ENCODE measurements at regions not wholly inside any gene's neighbourhood (a gene's known extent, or its start where the extent isn't known, plus 50 kb on each side); places are given as distances from the start of the nearest gene placed in this dataset.

GRCh38 chr10:29146311-29147100 lies 142.4 kb upstream of the LYZL1 start:
- intact Hi-C loops (cut with micrococcal nuclease) = no loop called here

GRCh38 chr10:29150010-29150409 lies 138.9 kb upstream of the LYZL1 start:
- intact Hi-C loops (cut with micrococcal nuclease) = no loop called here

- intact Hi-C loops (cut with micrococcal nuclease) = no loop called here
These were observed 137.9 kb upstream of the LYZL1 start for GRCh38 chr10:29151005-29151404.

- intact Hi-C loops (cut with micrococcal nuclease) = no loop called here
These were observed 131.5 kb upstream of the LYZL1 start for GRCh38 chr10:29157321-29157720.

- intact Hi-C loops (cut with micrococcal nuclease) = no loop called here
These were observed 130.8 kb upstream of the LYZL1 start for GRCh38 chr10:29158066-29158465.

GRCh38 chr10:29160150-29160617 lies 128.7 kb upstream of the LYZL1 start:
- intact Hi-C loops (cut with micrococcal nuclease) = no loop called here

- intact Hi-C loops (cut with micrococcal nuclease) = no loop called here
These were observed 125.1 kb upstream of the LYZL1 start for GRCh38 chr10:29163746-29164145.

GRCh38 chr10:29166713-29167112 lies 122.2 kb upstream of the LYZL1 start:
- intact Hi-C loops (cut with micrococcal nuclease) = no loop called here

GRCh38 chr10:29169021-29169420 lies 119.8 kb upstream of the LYZL1 start:
- intact Hi-C loops (cut with micrococcal nuclease) = no loop called here

- intact Hi-C loops (cut with micrococcal nuclease) = no loop called here
These were observed 117.2 kb upstream of the LYZL1 start for GRCh38 chr10:29171717-29172116.

- intact Hi-C loops (cut with micrococcal nuclease) = no loop called here
These were observed 114.5 kb upstream of the LYZL1 start for GRCh38 chr10:29174389-29174788.

GRCh38 chr10:29176845-29177832 lies 111.7 kb upstream of the LYZL1 start:
- intact Hi-C loops (cut with micrococcal nuclease) = no loop called here

GRCh38 chr10:29181936-29182335 lies 106.9 kb upstream of the LYZL1 start:
- intact Hi-C loops (cut with micrococcal nuclease) = no loop called here

- intact Hi-C loops (cut with micrococcal nuclease) = no loop called here
These were observed 105.4 kb upstream of the LYZL1 start for GRCh38 chr10:29183301-29183945.

- intact Hi-C loops (cut with micrococcal nuclease) = no loop called here
These were observed 104.5 kb upstream of the LYZL1 start for GRCh38 chr10:29184205-29185000.

- intact Hi-C loops (cut with micrococcal nuclease) = no loop called here
These were observed 103.8 kb upstream of the LYZL1 start for GRCh38 chr10:29185050-29185449.

- intact Hi-C loops (cut with micrococcal nuclease) = no loop called here
These were observed 102.6 kb upstream of the LYZL1 start for GRCh38 chr10:29186221-29186620.

- intact Hi-C loops (cut with micrococcal nuclease) = no loop called here
These were observed 99.6 kb upstream of the LYZL1 start for GRCh38 chr10:29189256-29189655.

- intact Hi-C loops (cut with micrococcal nuclease) = no loop called here
These were observed 97.2 kb upstream of the LYZL1 start for GRCh38 chr10:29191674-29192073.

GRCh38 chr10:29199339-29199738 lies 89.5 kb upstream of the LYZL1 start:
- intact Hi-C loops (cut with micrococcal nuclease) = no loop called here

Data from T-helper 1 cell treated with Interleukin-12 subunit alpha and Interleukin-12 subunit beta and Interleukin-4 antibody, amounts not matched to agents 30 ng/mL and 1 ng/mL, for 36 hours (primary cell).